Breast epithelium (tissue), 3 donors: ENCODE measurements at regions not wholly inside any gene's neighbourhood (a gene's known extent, or its start where the extent isn't known, plus 50 kb on each side); places are given as distances from the start of the nearest gene placed in this dataset.

Source experiments
- CTCF ChIP-seq, 3 donors: fragments of 450-650 bp; IDR thresholded peaks; one replicate each; pipeline ENCODE4 v1.5.1; 2016 to 2017; ENCODE audit warnings: antibody characterized with exemption in 3 of 3, mild to moderate bottlenecking in 3 of 3, moderate library complexity in 3 of 3
- POLR2A ChIP-seq: fragments of 450-650 bp; IDR thresholded peaks from one replicate; pipeline ENCODE4 v1.6.1; 2016; ENCODE audit warnings: antibody characterized with exemption, mild to moderate bottlenecking, moderate library complexity

GRCh38 chr22:25347752-25348102, 128.3 kb downstream of the CRYBB2 start:
- TF ChIP-seq POLR2A (no peak), CTCF (IDR thresholded peaks at IDR 0.05) (no peak)
